COLO829 (cell line): ENCODE measurements at regions not wholly inside any gene's neighbourhood (a gene's known extent, or its start where the extent isn't known, plus 50 kb on each side); places are given as distances from the start of the nearest gene placed in this dataset.
A peak's percentile ranks its signal among the peaks of the same experiment; 100 is the strongest.
"Not testable (repeated sequence)": the region's sequence is repeated elsewhere in the genome, so short reads cannot be mapped to it uniquely, and the experiment has no call there.

Experiments used
- DNase-seq: peaks from one replicate; pipeline ENCODE4 v3.0.0; 2012; ENCODE audit warnings: low spot score

GRCh38 chr13:50493683-50494082 is 349.8 kb downstream of the DLEU7 start:
- no peak for DNase-seq

GRCh38 chr13:50494138-50494537 is 349.4 kb downstream of the DLEU7 start:
- DNase-seq = no peak

- not testable (repeated sequence) for DNase-seq
These were observed 340.3 kb downstream of the DLEU7 start for GRCh38 chr13:50503212-50503611.

- no peak for DNase-seq
These were observed 334.3 kb downstream of the DLEU7 start for GRCh38 chr13:50509167-50509566.

- DNase-seq = peak; percentile 40
These were observed 333.6 kb downstream of the DLEU7 start for GRCh38 chr13:50509771-50510441.

- DNase-seq = not testable (repeated sequence)
These were observed 332.5 kb downstream of the DLEU7 start for GRCh38 chr13:50510885-50511545.

- DNase-seq = no peak
These were observed 331.6 kb downstream of the DLEU7 start for GRCh38 chr13:50511877-50512341.

- peak; percentile 39 for DNase-seq
These were observed 330.8 kb downstream of the DLEU7 start for GRCh38 chr13:50512474-50513299.

- DNase-seq = no peak
These were observed 330.1 kb downstream of the DLEU7 start for GRCh38 chr13:50513300-50513877.

GRCh38 chr13:50514249-50514648 is 329.2 kb downstream of the DLEU7 start:
- no peak for DNase-seq

- DNase-seq = no peak
These were observed 325.4 kb downstream of the DLEU7 start for GRCh38 chr13:50518131-50518530.

- DNase-seq = no peak
These were observed 324.7 kb downstream of the DLEU7 start for GRCh38 chr13:50518781-50519201.

GRCh38 chr13:50519866-50520265 is 323.6 kb downstream of the DLEU7 start:
- DNase-seq = no peak

GRCh38 chr13:50521006-50521830 is 322.3 kb downstream of the DLEU7 start:
- DNase-seq = no peak

- no peak for DNase-seq
These were observed 321.7 kb downstream of the DLEU7 start for GRCh38 chr13:50521831-50522149.

GRCh38 chr13:50522506-50522905 is 321.0 kb downstream of the DLEU7 start:
- DNase-seq = no peak

- DNase-seq = no peak
These were observed 320.2 kb downstream of the DLEU7 start for GRCh38 chr13:50523307-50523706.

- DNase-seq = no peak
These were observed 318.9 kb downstream of the DLEU7 start for GRCh38 chr13:50524560-50524959.

- no peak for DNase-seq
These were observed 316.8 kb downstream of the DLEU7 start for GRCh38 chr13:50526661-50527071.

GRCh38 chr13:50527188-50527587 is 316.3 kb downstream of the DLEU7 start:
- DNase-seq = no peak

- DNase-seq = no peak
These were observed 315.6 kb downstream of the DLEU7 start for GRCh38 chr13:50527612-50528509.
